ENCODE measurements at regions not wholly inside any gene's neighbourhood (a gene's known extent, or its start where the extent isn't known, plus 50 kb on each side); places are given as distances from the start of the nearest gene placed in this dataset.
"Not testable (repeated sequence)": the region's sequence is repeated elsewhere in the genome, so short reads cannot be mapped to it uniquely, and the experiment has no call there.

DNA sequence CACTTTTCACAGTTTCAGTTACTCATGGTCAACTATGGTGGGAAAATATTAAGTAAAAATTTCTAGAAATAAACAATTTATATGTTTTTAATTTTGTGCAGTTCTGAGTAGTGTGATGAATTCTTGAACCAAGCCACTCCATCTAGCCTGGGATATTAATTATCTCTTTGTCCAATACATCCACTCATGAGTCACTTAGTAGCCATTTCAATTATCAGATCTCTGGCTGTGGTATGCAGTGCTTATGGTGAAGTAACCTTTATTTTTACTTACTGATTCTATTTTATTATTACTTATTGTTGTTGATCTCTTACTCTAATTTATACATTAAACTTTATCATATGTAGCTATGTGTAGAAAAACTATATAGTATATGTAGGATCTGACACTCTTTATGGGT is 128.9 kb upstream of the KLHL1 start:
- Mint-ChIP-seq H3K4me3 (ENCODE audit: unreplicated experiment) (no peak overlapping the region), H3K27me3 (ENCODE audit: low read depth) (no peaks in the 10 kb centered on the region), H3K27ac (ENCODE audit: unreplicated experiment) (no peak overlapping the region), H3K36me3 (ENCODE audit: low read depth) (no peaks in the 10 kb centered on the region), H3K4me1 (ENCODE audit: low read depth) (no peaks in the 10 kb centered on the region), H3K9me3 (ENCODE audit: low read depth) (peaks cover 15% of the 10 kb centered on the region)
- TF ChIP-seq, protein P1, sequence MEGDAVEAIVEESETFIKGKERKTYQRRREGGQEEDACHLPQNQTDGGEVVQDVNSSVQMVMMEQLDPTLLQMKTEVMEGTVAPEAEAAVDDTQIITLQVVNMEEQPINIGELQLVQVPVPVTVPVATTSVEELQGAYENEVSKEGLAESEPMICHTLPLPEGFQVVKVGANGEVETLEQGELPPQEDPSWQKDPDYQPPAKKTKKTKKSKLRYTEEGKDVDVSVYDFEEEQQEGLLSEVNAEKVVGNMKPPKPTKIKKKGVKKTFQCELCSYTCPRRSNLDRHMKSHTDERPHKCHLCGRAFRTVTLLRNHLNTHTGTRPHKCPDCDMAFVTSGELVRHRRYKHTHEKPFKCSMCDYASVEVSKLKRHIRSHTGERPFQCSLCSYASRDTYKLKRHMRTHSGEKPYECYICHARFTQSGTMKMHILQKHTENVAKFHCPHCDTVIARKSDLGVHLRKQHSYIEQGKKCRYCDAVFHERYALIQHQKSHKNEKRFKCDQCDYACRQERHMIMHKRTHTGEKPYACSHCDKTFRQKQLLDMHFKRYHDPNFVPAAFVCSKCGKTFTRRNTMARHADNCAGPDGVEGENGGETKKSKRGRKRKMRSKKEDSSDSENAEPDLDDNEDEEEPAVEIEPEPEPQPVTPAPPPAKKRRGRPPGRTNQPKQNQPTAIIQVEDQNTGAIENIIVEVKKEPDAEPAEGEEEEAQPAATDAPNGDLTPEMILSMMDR (IDR thresholded peaks at IDR 0.05), result no peak
- no peak for DNase-seq (ENCODE audit: low spot score)

DNA sequence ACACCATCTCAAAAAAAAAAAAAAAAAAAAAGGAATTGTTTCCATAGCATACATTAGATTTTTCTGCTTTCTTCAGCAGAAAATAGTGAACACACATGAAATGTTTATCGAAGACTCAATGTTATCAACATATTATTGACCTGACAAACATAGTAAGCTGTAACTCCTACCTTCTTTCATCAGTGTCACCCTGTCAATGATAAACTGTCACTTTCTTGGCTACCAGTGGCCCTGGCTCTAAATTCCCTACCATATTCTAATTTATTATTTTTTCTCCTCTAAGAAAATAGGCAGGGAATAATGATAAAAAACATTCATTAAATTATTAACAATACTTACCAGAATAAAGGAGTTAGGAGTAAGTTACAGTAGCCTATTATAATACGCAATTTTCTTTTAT is 127.3 kb upstream of the KLHL1 start:
- TF ChIP-seq, protein P1 (IDR thresholded peaks at IDR 0.05), result no peak
- H3K36me3 Mint-ChIP-seq (ENCODE audit: low read depth), result no peaks in the 10 kb centered on the region
- DNase-seq (ENCODE audit: low spot score), result no peak
- H3K27ac Mint-ChIP-seq (ENCODE audit: unreplicated experiment), result no peak overlapping the region
- no peak overlapping the region for H3K4me3 Mint-ChIP-seq (ENCODE audit: unreplicated experiment)
- no peaks in the 10 kb centered on the region for H3K27me3 Mint-ChIP-seq (ENCODE audit: low read depth)
- H3K4me1 Mint-ChIP-seq (ENCODE audit: low read depth), result no peaks in the 10 kb centered on the region
- peaks cover 15% of the 10 kb centered on the region for H3K9me3 Mint-ChIP-seq (ENCODE audit: low read depth)

DNA sequence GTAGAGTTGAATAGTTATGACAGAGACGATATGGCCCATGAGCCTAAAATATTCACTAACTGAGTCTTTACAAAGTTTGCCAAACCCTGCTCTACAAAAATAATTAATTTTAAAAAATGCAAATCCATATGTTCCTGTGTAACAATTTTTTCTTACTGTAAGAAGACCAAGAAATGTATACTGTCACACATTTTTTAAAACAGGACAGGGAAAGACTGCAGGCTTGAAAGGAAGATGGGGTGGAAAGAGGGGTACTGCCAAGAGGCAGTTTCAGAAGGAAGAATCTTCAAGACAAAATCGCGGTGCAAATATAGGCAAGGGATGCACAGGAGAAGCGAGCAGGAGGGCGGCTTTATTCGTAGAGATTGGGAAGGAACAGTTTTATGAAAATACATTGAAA is 115.7 kb upstream of the KLHL1 start:
- H3K27me3 Mint-ChIP-seq (ENCODE audit: low read depth), result no peaks in the 10 kb centered on the region
- TF ChIP-seq, protein P1 (IDR thresholded peaks at IDR 0.05), result no peak

DNA sequence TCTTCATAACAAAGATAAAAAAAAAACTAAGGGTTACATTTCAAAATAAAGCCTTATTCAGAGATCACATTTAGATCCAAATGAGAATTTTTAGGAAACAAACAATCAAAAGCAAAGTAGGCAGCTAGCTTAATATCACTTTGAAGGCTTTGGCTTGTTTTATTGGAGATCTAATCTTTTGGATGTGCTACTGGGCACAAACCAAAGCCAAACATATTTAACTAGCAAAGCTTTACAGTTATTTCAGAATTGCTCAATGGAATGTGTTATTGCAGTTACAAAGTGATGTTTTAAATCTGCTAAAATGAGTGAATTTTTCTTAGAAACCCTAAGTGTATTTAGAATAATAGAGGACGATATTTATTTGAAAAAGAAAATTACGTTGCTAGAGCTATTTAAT is 114.7 kb upstream of the KLHL1 start:
- Mint-ChIP-seq H3K4me3 (ENCODE audit: unreplicated experiment) (no peak overlapping the region), H3K27me3 (ENCODE audit: low read depth) (no peaks in the 10 kb centered on the region), H3K36me3 (ENCODE audit: low read depth) (no peaks in the 10 kb centered on the region), H3K9me3 (ENCODE audit: low read depth) (no peaks in the 10 kb centered on the region), H3K4me1 (ENCODE audit: low read depth) (no peaks in the 10 kb centered on the region), H3K27ac (ENCODE audit: unreplicated experiment) (no peak overlapping the region)
- TF ChIP-seq, protein P1 (IDR thresholded peaks at IDR 0.05), result no peak
- no peak for DNase-seq (ENCODE audit: low spot score)

More for the DNA sequence above, 115.7 kb upstream of the KLHL1 start:
- Mint-ChIP-seq H3K27ac (ENCODE audit: unreplicated experiment) (no peak overlapping the region), H3K36me3 (ENCODE audit: low read depth) (no peaks in the 10 kb centered on the region), H3K9me3 (ENCODE audit: low read depth) (no peaks in the 10 kb centered on the region), H3K4me3 (ENCODE audit: unreplicated experiment) (no peak overlapping the region), H3K4me1 (ENCODE audit: low read depth) (no peaks in the 10 kb centered on the region)
- no peak for DNase-seq (ENCODE audit: low spot score)

DNA sequence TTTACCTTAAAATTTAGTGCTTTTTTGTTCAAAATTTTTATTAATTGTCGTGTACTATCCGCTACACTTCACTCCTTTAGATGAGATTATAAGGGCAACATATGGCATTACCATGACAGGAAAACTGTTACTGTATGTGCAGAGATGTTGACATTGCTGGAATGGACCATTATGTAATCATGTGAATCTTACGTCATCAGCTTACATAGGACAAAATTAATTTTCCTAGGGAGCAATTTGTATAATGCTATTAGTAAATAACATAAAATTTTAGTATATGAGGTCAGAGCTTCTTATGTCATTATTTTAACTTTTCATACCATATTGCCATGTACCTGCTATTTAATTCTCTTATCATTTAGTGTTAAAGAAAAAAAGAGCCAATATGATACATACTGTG is 110.4 kb upstream of the KLHL1 start:
- Mint-ChIP-seq H3K27me3 (ENCODE audit: low read depth) (no peaks in the 10 kb centered on the region), H3K27ac (ENCODE audit: unreplicated experiment) (no peak overlapping the region)
- TF ChIP-seq, protein P1 (IDR thresholded peaks at IDR 0.05), result no peak

DNA sequence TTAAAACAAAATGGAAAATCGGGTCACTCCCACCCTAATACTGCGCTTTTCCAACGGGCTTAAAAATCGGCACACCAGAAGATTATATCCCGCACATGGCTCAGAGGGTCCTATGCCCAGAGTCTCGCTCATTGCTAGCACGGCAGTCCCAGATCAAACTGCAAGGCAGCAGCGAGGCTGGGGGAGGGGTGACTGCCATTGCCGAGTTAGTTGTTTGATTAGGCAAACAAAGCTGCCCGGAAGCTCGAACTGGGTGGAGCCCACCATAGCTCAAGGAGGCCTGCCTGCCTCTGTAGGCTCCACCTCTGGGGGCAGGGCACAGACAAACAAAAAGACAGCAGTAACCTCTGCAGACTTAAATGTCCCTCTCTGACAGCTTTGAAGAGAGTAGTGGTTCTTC is 100.7 kb upstream of the KLHL1 start:
- DNase-seq (ENCODE audit: low spot score); H3K4me3 Mint-ChIP-seq (ENCODE audit: unreplicated experiment); H3K27me3 Mint-ChIP-seq (ENCODE audit: low read depth); H3K27ac Mint-ChIP-seq (ENCODE audit: unreplicated experiment); H3K36me3 Mint-ChIP-seq (ENCODE audit: low read depth); H3K4me1 Mint-ChIP-seq (ENCODE audit: low read depth): not testable (repeated sequence)
- H3K9me3 Mint-ChIP-seq (ENCODE audit: low read depth), result peaks cover 20% of the 10 kb centered on the region

More for the DNA sequence above, 110.4 kb upstream of the KLHL1 start:
- H3K4me3 Mint-ChIP-seq (ENCODE audit: unreplicated experiment), result no peak overlapping the region
- DNase-seq (ENCODE audit: low spot score), result no peak
- H3K36me3 Mint-ChIP-seq (ENCODE audit: low read depth), result no peaks in the 10 kb centered on the region
- no peaks in the 10 kb centered on the region for H3K9me3 Mint-ChIP-seq (ENCODE audit: low read depth)
- no peaks in the 10 kb centered on the region for H3K4me1 Mint-ChIP-seq (ENCODE audit: low read depth)
